ENCODE measurements at regions not wholly inside any gene's neighbourhood (a gene's known extent, or its start where the extent isn't known, plus 50 kb on each side); places are given as distances from the start of the nearest gene placed in this dataset.

GRCh38 chr4:84031401-84031800 is 467.7 kb downstream of the NKX6-1 start:
- Mint-ChIP-seq H3K27me3 (ENCODE audit: low read depth, poor library complexity) (peaks cover 10% of the 10 kb centered on the region), H3K27ac (no peak overlapping the region), H3K4me1 (no peaks in the 10 kb centered on the region), H3K9me3 (no peaks in the 10 kb centered on the region), H3K36me3 (ENCODE audit: low read depth) (no peaks in the 10 kb centered on the region), H3K4me3 (no peak overlapping the region)
- no peak for TF ChIP-seq CTCF (IDR thresholded peaks at IDR 0.05)
- no peak for DNase-seq

GRCh38 chr4:84028340-84028739 is 470.8 kb downstream of the NKX6-1 start:
- H3K36me3 Mint-ChIP-seq (ENCODE audit: low read depth): no peaks in the 10 kb centered on the region
- H3K4me3 Mint-ChIP-seq: no peak overlapping the region
- peaks cover 4% of the 10 kb centered on the region for H3K27me3 Mint-ChIP-seq (ENCODE audit: low read depth, poor library complexity)
- peaks cover 5% of the 10 kb centered on the region for H3K9me3 Mint-ChIP-seq
- DNase-seq: no peak
- no peaks in the 10 kb centered on the region for H3K4me1 Mint-ChIP-seq
- no peak for TF ChIP-seq CTCF (IDR thresholded peaks at IDR 0.05)
- H3K27ac Mint-ChIP-seq: no peak overlapping the region

GRCh38 chr4:84024405-84024804 is 474.7 kb downstream of the NKX6-1 start:
- DNase-seq: no peak
- no peak overlapping the region for H3K4me3 Mint-ChIP-seq
- H3K9me3 Mint-ChIP-seq: peaks cover 5% of the 10 kb centered on the region
- peaks cover 10% of the 10 kb centered on the region for H3K4me1 Mint-ChIP-seq
- TF ChIP-seq CTCF (IDR thresholded peaks at IDR 0.05): no peak
- no peak overlapping the region for H3K27ac Mint-ChIP-seq
- no peaks in the 10 kb centered on the region for H3K27me3 Mint-ChIP-seq (ENCODE audit: low read depth, poor library complexity)
- no peaks in the 10 kb centered on the region for H3K36me3 Mint-ChIP-seq (ENCODE audit: low read depth)

- Mint-ChIP-seq H3K9me3 (peaks cover 5% of the 10 kb centered on the region), H3K27ac (peak overlapping the region; percentile 8), H3K4me3 (no peak overlapping the region), H3K27me3 (ENCODE audit: low read depth, poor library complexity) (no peaks in the 10 kb centered on the region), H3K4me1 (peaks cover 10% of the 10 kb centered on the region), H3K36me3 (ENCODE audit: low read depth) (no peaks in the 10 kb centered on the region)
- no peak for TF ChIP-seq CTCF (IDR thresholded peaks at IDR 0.05)
- no peak for DNase-seq
These were observed 476.5 kb downstream of the NKX6-1 start for GRCh38 chr4:84022564-84022963.

GRCh38 chr4:84019626-84020025 is 479.5 kb downstream of the NKX6-1 start:
- no peaks in the 10 kb centered on the region for H3K9me3 Mint-ChIP-seq
- H3K27ac Mint-ChIP-seq: no peak overlapping the region
- peaks cover 10% of the 10 kb centered on the region for H3K4me1 Mint-ChIP-seq
- H3K4me3 Mint-ChIP-seq: no peak overlapping the region
- no peak for DNase-seq
- no peaks in the 10 kb centered on the region for H3K36me3 Mint-ChIP-seq (ENCODE audit: low read depth)
- TF ChIP-seq CTCF (IDR thresholded peaks at IDR 0.05): no peak
- peaks cover 3% of the 10 kb centered on the region for H3K27me3 Mint-ChIP-seq (ENCODE audit: low read depth, poor library complexity)

- Mint-ChIP-seq H3K9me3 (peaks cover 6% of the 10 kb centered on the region), H3K36me3 (ENCODE audit: low read depth) (no peaks in the 10 kb centered on the region), H3K4me3 (no peak overlapping the region), H3K4me1 (no peaks in the 10 kb centered on the region), H3K27ac (no peak overlapping the region), H3K27me3 (ENCODE audit: low read depth, poor library complexity) (peaks cover 5% of the 10 kb centered on the region)
- TF ChIP-seq CTCF (IDR thresholded peaks at IDR 0.05): no peak
- no peak for DNase-seq
These were observed 467.1 kb downstream of the GPAT3 start for GRCh38 chr4:84003046-84003445.
